Mammary epithelial cell (primary cell): ENCODE measurements at regions not wholly inside any gene's neighbourhood (a gene's known extent, or its start where the extent isn't known, plus 50 kb on each side); places are given as distances from the start of the nearest gene placed in this dataset.

Experiments used
- CTCF ChIP-seq, 2 donors: IDR thresholded peaks in 1 of 2; conservative IDR thresholded peaks in 1 of 2; 2 replicates each; pipeline ENCODE4 v1.5.1; 2011 to 2012; ENCODE audit warnings: inconsistent platforms in 2 of 2, low read length in 2 of 2, mild to moderate bottlenecking in 2 of 2, control low read depth in 1 of 2, low read depth in 1 of 2; ENCODE audit not compliant: insufficient read depth in 1 of 2; ENCODE audit errors: extremely low read depth in 1 of 2
- EZH2 ChIP-seq: IDR thresholded peaks from 2 replicates; pipeline ENCODE4 v1.6.1; 2012; ENCODE audit warnings: low read length, inconsistent platforms, borderline replicate concordance

GRCh38 chr5:89849830-89850512, 559.6 kb downstream of the CETN3 start:
- TF ChIP-seq CTCF (conservative IDR thresholded peaks at IDR 0.05 in 1 of 2, IDR thresholded peaks at IDR 0.05 in 1 of 2; ENCODE audit: extremely low read depth in 1 of 2, insufficient read depth in 1 of 2, low read depth in 1 of 2, low read length in 2 of 2) (no peak), EZH2 (no peak)
